GM23248 (cell line): ENCODE measurements at regions not wholly inside any gene's neighbourhood (a gene's known extent, or its start where the extent isn't known, plus 50 kb on each side); places are given as distances from the start of the nearest gene placed in this dataset. TPM values are rescaled to one million over a fixed set of nuclear protein-coding genes. Genes with fewer than 3 reads are reported as not detected.

Experiments
- DNase-seq: peaks from one replicate; pipeline ENCODE4 v3.0.0-alpha.2; 2015
- H2AFZ ChIP-seq: fragments of 200-600 bp; sonication (generic); 2 replicates; pipeline ENCODE4 v1.6.1; 2016; ENCODE audit warnings: antibody characterized with exemption
- H3F3A ChIP-seq: fragments of 200-600 bp; sonication (generic); 2 replicates; pipeline ENCODE4 v1.6.1; 2016; ENCODE audit warnings: mild to moderate bottlenecking, antibody characterized with exemption, mixed run types; ENCODE audit not compliant: insufficient read depth
- H3K27ac ChIP-seq: fragments of 200-600 bp; sonication (generic); 2 replicates; pipeline ENCODE4 v1.5.1; 2016; ENCODE audit warnings: mild to moderate bottlenecking
- H3K27me3 ChIP-seq: fragments of 200-600 bp; sonication (generic); replicated peaks from 2 replicates; pipeline ENCODE4 v1.6.1; 2016; ENCODE audit warnings: mild to moderate bottlenecking; ENCODE audit not compliant: insufficient read depth
- H3K36me3 ChIP-seq: fragments of 200-600 bp; sonication (generic); 2 replicates; pipeline ENCODE4 v1.6.1; 2016; ENCODE audit warnings: low read depth, mild to moderate bottlenecking
- H3K4me1 ChIP-seq: fragments of 200-600 bp; sonication (generic); 2 replicates; pipeline ENCODE4 v1.6.1; 2016; ENCODE audit warnings: mild to moderate bottlenecking; ENCODE audit not compliant: insufficient read depth
- H3K4me2 ChIP-seq: fragments of 200-600 bp; sonication (generic); one replicate; pipeline ENCODE4 v1.6.1; 2016; ENCODE audit warnings: mild to moderate bottlenecking; ENCODE audit not compliant: unreplicated experiment
- H3K4me3 ChIP-seq: fragments of 200-600 bp; sonication (generic); 2 replicates; pipeline ENCODE4 v1.5.1; 2016; ENCODE audit warnings: mild to moderate bottlenecking
- H3K79me2 ChIP-seq: fragments of 200-600 bp; sonication (generic); 2 replicates; pipeline ENCODE4 v1.6.1; 2016; ENCODE audit warnings: mild to moderate bottlenecking; ENCODE audit not compliant: insufficient read depth
- H3K9ac ChIP-seq: fragments of 200-600 bp; sonication (generic); 2 replicates; pipeline ENCODE4 v1.6.1; 2016; ENCODE audit warnings: mild to moderate bottlenecking
- H3K9me2 ChIP-seq: fragments of 200-600 bp; sonication (generic); 2 replicates; pipeline ENCODE4 v1.6.1; 2016; ENCODE audit warnings: mixed run types, mild to moderate bottlenecking, moderate library complexity; ENCODE audit not compliant: insufficient read depth
- H3K9me3 ChIP-seq: fragments of 200-600 bp; sonication (generic); one replicate; pipeline ENCODE4 v1.6.1; 2017; ENCODE audit warnings: low read depth
- H4K20me1 ChIP-seq: fragments of 200-600 bp; sonication (generic); 2 replicates; pipeline ENCODE4 v1.6.0; 2016; ENCODE audit not compliant: insufficient read depth
- EZH2 ChIP-seq: fragments of 200-600 bp; sonication (generic); IDR thresholded peaks from 2 replicates; pipeline ENCODE4 v1.6.1; 2018; ENCODE audit warnings: antibody characterized with exemption, mild to moderate bottlenecking; ENCODE audit not compliant: insufficient read depth, poor library complexity, severe bottlenecking
- EZH2phosphoT487 ChIP-seq: fragments of 200-600 bp; sonication (generic); IDR thresholded peaks from 2 replicates; pipeline ENCODE4 v1.6.1; 2018; ENCODE audit warnings: antibody characterized with exemption, moderate library complexity, mild to moderate bottlenecking, low read depth; ENCODE audit not compliant: insufficient read depth
- WGBS, 2 experiments: methylation state at CpG; one replicate each; pipeline ENCODE4 v1.1.6; 2015 to 2017; ENCODE audit warnings: low lambda C conversion rate in 2 of 2, low coverage in 1 of 2; ENCODE audit errors: missing lambda C conversion rate in 2 of 2; 5-methylcytosine and 5-hydroxymethylcytosine counted together
- in situ Hi-C: fragments of 300-500 bp; cut with MboI; formaldehyde crosslinking; loops from 2 replicates; pipeline ENCODE4 v1.15.0; 2020
- small RNA-seq: library from RNA; depleted of rRNA; stranded (forward); fragments of <200 nt; gene quantifications from one replicate; pipeline ENCODE3, GENCODE V24; 2014; ENCODE audit warnings: low read depth, low replicate concordance

- no peaks in the 10 kb centered on the region for H4K20me1 ChIP-seq
- peak overlapping the region; percentile 6 for H3K4me2 ChIP-seq
- peaks cover 8% of the 10 kb centered on the region for H3K4me1 ChIP-seq
- TF ChIP-seq EZH2 (no peak), EZH2phosphoT487 (no peak)
- in situ Hi-C loops: no loop called here
- no peaks in the 10 kb centered on the region for H3K36me3 ChIP-seq
- H3K27ac ChIP-seq: no peak overlapping the region
- no peak overlapping the region for H2AFZ ChIP-seq
- H3K9ac ChIP-seq: no peak overlapping the region
- peak; percentile 39 for DNase-seq
- no peaks in the 10 kb centered on the region for H3K79me2 ChIP-seq
- no peaks in the 10 kb centered on the region for H3F3A ChIP-seq
- H3K27me3 ChIP-seq: no peaks in the 10 kb centered on the region
- H3K9me3 ChIP-seq: no peaks in the 10 kb centered on the region
- 3% methylated on average over 3 of the region's 3 CpGs for WGBS, 2 experiments
- H3K9me2 ChIP-seq: no peaks in the 10 kb centered on the region
- no peak overlapping the region for H3K4me3 ChIP-seq
These were observed 51.0 kb upstream of the RAP2B start for GRCh38 chr3:153111016-153111415.

Small RNAs in the stretch of these regions (small RNA-seq; reads per million reads assigned to genes)
- not detected for gene HMGN2P13
